Smooth muscle cell (in vitro differentiated cells): ENCODE measurements at regions not wholly inside any gene's neighbourhood (a gene's known extent, or its start where the extent isn't known, plus 50 kb on each side); places are given as distances from the start of the nearest gene placed in this dataset.

Experiments used
- DNase-seq: peaks from one replicate; lab custom pipeline; 2025; ENCODE audit not compliant: unreplicated experiment; lab: John Stamatoyannopoulos, UW
- H2AFZ ChIP-seq: fragments of 200-600 bp; sonication (generic); 2 replicates; pipeline ENCODE4 v1.6.0; 2016; ENCODE audit warnings: antibody characterized with exemption, low read depth, mild to moderate bottlenecking
- H3F3A ChIP-seq: fragments of 200-600 bp; sonication (generic); 2 replicates; pipeline ENCODE4 v1.6.0; 2017; ENCODE audit warnings: antibody characterized with exemption, low read depth
- H3K27ac ChIP-seq: fragments of 200-600 bp; sonication (generic); 2 replicates; pipeline ENCODE4 v1.5.1; 2016; ENCODE audit warnings: low read depth, mild to moderate bottlenecking
- H3K27me3 ChIP-seq: fragments of 200-600 bp; sonication (generic); 2 replicates; pipeline ENCODE4 v1.6.1; 2016; ENCODE audit warnings: low read depth, mild to moderate bottlenecking
- H3K36me3 ChIP-seq: fragments of 200-600 bp; sonication (generic); 2 replicates; pipeline ENCODE4 v1.5.1; 2016; ENCODE audit warnings: low read depth
- H3K4me1 ChIP-seq: fragments of 200-600 bp; sonication (generic); 2 replicates; pipeline ENCODE4 v1.5.1; 2016; ENCODE audit warnings: low read depth
- H3K4me2 ChIP-seq: fragments of 200-600 bp; sonication (generic); 2 replicates; pipeline ENCODE4 v1.6.0; 2016; ENCODE audit warnings: mild to moderate bottlenecking
- H3K4me3 ChIP-seq: fragments of 200-600 bp; sonication (generic); 2 replicates; pipeline ENCODE4 v1.5.1; 2016; ENCODE audit warnings: mild to moderate bottlenecking
- H3K79me2 ChIP-seq: fragments of 200-600 bp; sonication (generic); 2 replicates; pipeline ENCODE4 v1.6.0; 2016; ENCODE audit warnings: low read depth, mild to moderate bottlenecking
- H3K9ac ChIP-seq: fragments of 200-600 bp; sonication (generic); 2 replicates; pipeline ENCODE4 v1.6.0; 2016; ENCODE audit warnings: low read depth
- H3K9me3 ChIP-seq: fragments of 200-600 bp; sonication (generic); replicated peaks from 2 replicates; pipeline ENCODE4 v1.5.1; 2016; ENCODE audit warnings: low read depth
- H4K20me1 ChIP-seq: fragments of 200-600 bp; sonication (generic); 2 replicates; pipeline ENCODE4 v1.6.0; 2016; ENCODE audit warnings: low read depth
- CTCF ChIP-seq: fragments of 200-600 bp; sonication (generic); IDR thresholded peaks from 2 replicates; pipeline ENCODE4 v1.5.1; 2017; ENCODE audit warnings: borderline replicate concordance, mild to moderate bottlenecking, antibody characterized with exemption; ENCODE audit not compliant: insufficient read depth, poor library complexity, severe bottlenecking
- WGBS: methylation state at CpG from one replicate; pipeline ENCODE4 v1.1.7; 2016; ENCODE audit warnings: low lambda C conversion rate; 5-methylcytosine and 5-hydroxymethylcytosine counted together

DNA sequence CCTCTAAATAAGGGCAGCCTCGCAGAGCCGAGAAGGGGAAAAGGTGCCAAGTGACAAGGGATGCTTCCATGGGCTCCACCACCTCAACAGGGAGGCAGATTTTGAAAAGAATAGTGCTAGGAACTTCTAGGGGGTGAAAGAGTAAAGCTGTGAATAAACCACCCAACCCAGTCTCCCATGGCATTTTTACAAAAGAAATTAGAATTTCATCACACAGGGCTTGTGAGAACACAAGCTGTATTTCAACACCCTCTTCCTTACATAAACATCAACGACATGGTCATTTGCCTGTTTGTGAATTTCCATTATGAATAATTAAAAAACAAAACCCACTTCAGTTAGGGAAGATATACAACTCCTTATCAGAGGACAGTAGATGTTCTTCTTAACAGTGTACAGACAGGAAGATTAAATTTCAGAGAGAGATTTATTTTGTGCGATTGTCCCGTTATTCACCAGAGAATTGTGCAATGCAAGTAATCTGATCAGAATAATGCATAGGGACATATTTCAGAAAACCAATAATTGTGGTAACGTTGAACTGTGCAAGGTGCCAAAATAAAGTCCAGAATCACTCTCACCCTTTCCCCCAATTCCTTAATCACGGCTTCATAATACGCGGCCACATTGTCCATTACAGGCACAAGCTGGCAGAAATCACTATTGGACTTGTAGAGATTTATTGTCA is 207.8 kb upstream of the MGMT start:
- no peaks in the 10 kb centered on the region for H3K27me3 ChIP-seq
- no peaks in the 10 kb centered on the region for H3K79me2 ChIP-seq
- WGBS, result 89% methylated on average over 9 of the region's 9 CpGs
- no peaks in the 10 kb centered on the region for H3K9me3 ChIP-seq
- H3K4me1 ChIP-seq, result no peaks in the 10 kb centered on the region
- DNase-seq, result no peak
- H3F3A ChIP-seq, result no peaks in the 10 kb centered on the region
- TF ChIP-seq CTCF, result no peak
- no peak overlapping the region for H3K4me3 ChIP-seq
- H3K4me2 ChIP-seq, result no peak overlapping the region
- no peak overlapping the region for H3K9ac ChIP-seq
- H3K27ac ChIP-seq, result no peak overlapping the region
- H3K36me3 ChIP-seq, result no peaks in the 10 kb centered on the region
- H4K20me1 ChIP-seq, result no peaks in the 10 kb centered on the region
- H2AFZ ChIP-seq, result no peak overlapping the region

DNA sequence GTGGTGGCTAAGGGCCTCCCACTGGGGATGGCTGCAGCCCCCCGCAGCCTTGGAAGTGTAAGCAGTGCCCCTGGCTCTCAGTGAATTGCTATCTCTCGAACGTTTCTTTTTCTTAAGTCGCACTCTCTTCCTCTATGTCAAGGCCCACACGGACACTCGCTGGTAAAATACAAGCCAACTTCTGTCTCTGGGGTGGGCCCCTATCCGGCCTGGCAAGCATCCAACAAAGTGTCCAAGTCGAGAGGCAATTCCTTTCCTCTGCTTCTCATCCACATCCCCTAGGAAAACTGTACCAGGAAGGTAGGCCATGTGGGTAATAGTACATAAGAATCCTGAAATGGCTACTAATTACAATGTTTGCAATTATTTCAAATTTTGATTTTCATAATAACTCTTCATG is 194.9 kb upstream of the MGMT start:
- H3K36me3 ChIP-seq, result no peaks in the 10 kb centered on the region
- no peaks in the 10 kb centered on the region for H3K27me3 ChIP-seq
- H3K4me3 ChIP-seq, result no peak overlapping the region
- H3K4me1 ChIP-seq, result no peaks in the 10 kb centered on the region
- no peak for TF ChIP-seq CTCF
- H2AFZ ChIP-seq, result no peak overlapping the region
- H3K9me3 ChIP-seq, result no peaks in the 10 kb centered on the region
- H3K9ac ChIP-seq, result no peak overlapping the region
- 86% methylated on average over 8 of the region's 8 CpGs for WGBS
- no peak overlapping the region for H3K27ac ChIP-seq
- H4K20me1 ChIP-seq, result no peaks in the 10 kb centered on the region
- H3K79me2 ChIP-seq, result no peaks in the 10 kb centered on the region
- H3K4me2 ChIP-seq, result no peak overlapping the region
- H3F3A ChIP-seq, result no peaks in the 10 kb centered on the region
- DNase-seq, result no peak

GRCh38 chr10:129272866-129273650 is 194.0 kb upstream of the MGMT start:
- Histone ChIP-seq H3K4me2 (no peak overlapping the region), H3K9ac (no peak overlapping the region), H3K4me3 (no peak overlapping the region), H4K20me1 (no peaks in the 10 kb centered on the region), H3K4me1 (no peaks in the 10 kb centered on the region), H3K36me3 (no peaks in the 10 kb centered on the region), H3K27ac (no peak overlapping the region), H2AFZ (no peak overlapping the region), H3K79me2 (no peaks in the 10 kb centered on the region), H3K9me3 (no peaks in the 10 kb centered on the region), H3K27me3 (no peaks in the 10 kb centered on the region), H3F3A (no peaks in the 10 kb centered on the region)
- no peak for TF ChIP-seq CTCF
- no peak for DNase-seq
- WGBS, result 96% methylated on average over 5 of the region's 5 CpGs
